GM18951 (cell line): ENCODE measurements at regions not wholly inside any gene's neighbourhood (a gene's known extent, or its start where the extent isn't known, plus 50 kb on each side); places are given as distances from the start of the nearest gene placed in this dataset.

Experiments
- POLR2A ChIP-seq: IDR thresholded peaks from 4 replicates; pipeline ENCODE4 v1.6.1; 2011; ENCODE audit warnings: mild to moderate bottlenecking; ENCODE audit not compliant: insufficient read length, insufficient read depth; ENCODE audit errors: extremely low read depth
- in situ Hi-C: fragments of 300-500 bp; cut with MboI; formaldehyde crosslinking; loops from one replicate; pipeline ENCODE4 v1.12.0; 2022; ENCODE audit warnings: low sequenced_read_pairs, mixed read lengths, inconsistent platforms; ENCODE audit not compliant: unreplicated experiment

- no peak for TF ChIP-seq POLR2A
- in situ Hi-C loops: no loop called here
Measured at GRCh38 chr18:70501358-70501757, 212.5 kb downstream of the SOCS6 start.

GRCh38 chr18:70500748-70501147 lies 211.9 kb downstream of the SOCS6 start:
- TF ChIP-seq POLR2A: no peak
- in situ Hi-C loops: no loop called here

GRCh38 chr18:70499218-70499691 lies 210.4 kb downstream of the SOCS6 start:
- no peak for TF ChIP-seq POLR2A
- in situ Hi-C loops: no loop called here

- no peak for TF ChIP-seq POLR2A
Measured at GRCh38 chr18:70496353-70497294, 207.8 kb downstream of the SOCS6 start.

GRCh38 chr18:70494524-70494923 lies 205.7 kb downstream of the SOCS6 start:
- in situ Hi-C loops: no loop called here
- no peak for TF ChIP-seq POLR2A

More at GRCh38 chr18:70496353-70497294, 207.8 kb downstream of the SOCS6 start:
- in situ Hi-C loops: no loop called here

GRCh38 chr18:70493461-70493860 lies 204.6 kb downstream of the SOCS6 start:
- TF ChIP-seq POLR2A: no peak
- in situ Hi-C loops: no loop called here

- no peak for TF ChIP-seq POLR2A
- in situ Hi-C loops: no loop called here
Measured at GRCh38 chr18:70491734-70492348, 203.0 kb downstream of the SOCS6 start.

GRCh38 chr18:70489986-70490933 lies 201.4 kb downstream of the SOCS6 start:
- TF ChIP-seq POLR2A: no peak
- in situ Hi-C loops: no loop called here

- no peak for TF ChIP-seq POLR2A
- in situ Hi-C loops: no loop called here
Measured at GRCh38 chr18:70489571-70489970, 200.7 kb downstream of the SOCS6 start.

- in situ Hi-C loops: no loop called here
- TF ChIP-seq POLR2A: no peak
Measured at GRCh38 chr18:70469916-70470315, 181.1 kb downstream of the SOCS6 start.

GRCh38 chr18:70468861-70469547 lies 180.2 kb downstream of the SOCS6 start:
- TF ChIP-seq POLR2A: no peak
- in situ Hi-C loops: no loop called here
